GM12878 (cell line): ENCODE measurements at regions not wholly inside any gene's neighbourhood (a gene's known extent, or its start where the extent isn't known, plus 50 kb on each side); places are given as distances from the start of the nearest gene placed in this dataset.

ENCODE experiments used
- ATAC-seq: fragments of 200-7000 bp; cut with Tn5 transposase; 3 replicates; pipeline ENCODE4 v1.9.1; 2020; ENCODE audit warnings: mild to moderate bottlenecking, moderate library complexity
- BruUV-seq: library from RNA; stranded (reverse); fragments of 400-500 nt; replicated peaks from 2 replicates; lab custom pipeline; 2021; lab: Mats Ljungman, UMichigan
- CTCF ChIA-PET: fragments of 300-600 bp; sonication (Branson Sonifier 250); formaldehyde crosslinking; extraction: SDS; loops from one replicate; lab custom pipeline; 2021; ENCODE audit warnings: inconsistent platforms; lab: Yijun Ruan, JAX
- POLR2A ChIA-PET: fragments of 350-600 bp; formaldehyde crosslinking; extraction: SDS; loops from one replicate; lab custom pipeline; 2021; ENCODE audit warnings: inconsistent platforms; lab: Charles Lee
- RAD21 ChIA-PET: fragments of 300-600 bp; sonication (Branson Sonifier 250); formaldehyde crosslinking; loops from one replicate; lab custom pipeline; 2023; ENCODE audit warnings: antibody characterized with exemption; ENCODE audit not compliant: unreplicated experiment; lab: Charles Lee
- SMC1A ChIA-PET: fragments of 300-600 bp; sonication (Branson Sonifier 250); formaldehyde crosslinking; loops from one replicate; lab custom pipeline; 2023; ENCODE audit not compliant: unreplicated experiment, uncharacterized antibody; lab: Charles Lee
- DNase-seq: peaks from one replicate; pipeline ENCODE4 v3.0.0-alpha.2; 2011; ENCODE audit warnings: low read depth, low spot score
- FAIRE-seq: peaks from 3 replicates; lab custom pipeline; 2011; peaks lifted over from hg19 to GRCh38; lab: Jason Lieb, UNC
- H2AFZ ChIP-seq: 2 replicates; pipeline ENCODE4 v1.6.0; 2011; ENCODE audit warnings: low read depth, low read length, control low read depth; ENCODE audit not compliant: control insufficient read depth
- H3K27ac ChIP-seq: 2 replicates; pipeline ENCODE4 v1.5.1; 2011; ENCODE audit warnings: control low read depth; ENCODE audit not compliant: control insufficient read depth, insufficient read depth
- H3K27me3 ChIP-seq, 2 experiments: replicated peaks in 1 of 2; 2 replicates each; pipeline versions ENCODE4 v1.6.0 to v1.6.1; 2011; ENCODE audit warnings: low read length in 1 of 2; ENCODE audit not compliant: control insufficient read depth in 2 of 2, insufficient read depth in 2 of 2
- H3K36me3 ChIP-seq, 2 experiments: 2 replicates each; pipeline ENCODE4 v1.5.1; 2011; ENCODE audit warnings: low read length in 1 of 2; ENCODE audit not compliant: control insufficient read depth in 2 of 2, insufficient read depth in 2 of 2
- H3K4me1 ChIP-seq: 2 replicates; pipeline ENCODE4 v1.6.1; 2011; ENCODE audit warnings: mild to moderate bottlenecking, low read length, moderate library complexity, mixed read lengths; ENCODE audit not compliant: control insufficient read depth, insufficient read depth
- H3K4me2 ChIP-seq: 2 replicates; pipeline ENCODE4 v1.6.0; 2011; ENCODE audit warnings: control low read depth; ENCODE audit not compliant: control insufficient read depth, insufficient read depth
- H3K4me3 ChIP-seq: fragments of 200-600 bp; sonication (generic); 2 replicates; pipeline ENCODE4 v1.5.1; 2016
- H3K79me2 ChIP-seq: 2 replicates; pipeline ENCODE4 v1.6.0; 2011; ENCODE audit warnings: low read length; ENCODE audit not compliant: control insufficient read depth, insufficient read depth
- H3K9ac ChIP-seq: 2 replicates; pipeline ENCODE4 v1.8.0; 2011; ENCODE audit warnings: low read length, control low read depth, mixed read lengths; ENCODE audit not compliant: control insufficient read depth, insufficient read depth
- H3K9me3 ChIP-seq: replicated peaks from 3 replicates; pipeline ENCODE4 v1.5.1; 2011; ENCODE audit warnings: mild to moderate bottlenecking, low read length; ENCODE audit not compliant: control insufficient read depth, insufficient read depth
- H4K20me1 ChIP-seq: 2 replicates; pipeline ENCODE4 v1.6.0; 2011; ENCODE audit not compliant: control insufficient read depth, insufficient read depth
- BCLAF1 ChIP-seq: fragments of 450-650 bp; IDR thresholded peaks from 2 replicates; pipeline ENCODE4 v1.6.1; 2017; ENCODE audit warnings: antibody characterized with exemption, mild to moderate bottlenecking, moderate library complexity
- E4F1 ChIP-seq: fragments of 450-650 bp; IDR thresholded peaks from 2 replicates; pipeline ENCODE4 v1.6.1; 2018; ENCODE audit warnings: borderline replicate concordance, mild to moderate bottlenecking; ENCODE audit not compliant: partially characterized antibody
- FOXM1 ChIP-seq: IDR thresholded peaks from 2 replicates; pipeline ENCODE4 v1.6.1; 2012; ENCODE audit warnings: low read depth, mild to moderate bottlenecking, inconsistent platforms, low read length, moderate library complexity
- HDGF ChIP-seq: fragments of 450-650 bp; IDR thresholded peaks from 2 replicates; pipeline ENCODE4 v1.6.1; 2016; ENCODE audit warnings: antibody characterized with exemption
- KLF5 ChIP-seq: fragments of 450-650 bp; IDR thresholded peaks from 2 replicates; pipeline ENCODE4 v1.6.1; 2014; ENCODE audit warnings: mild to moderate bottlenecking; ENCODE audit not compliant: partially characterized antibody
- TBL1XR1 ChIP-seq: IDR thresholded peaks from 2 replicates; pipeline ENCODE4 v1.6.1; 2012; ENCODE audit warnings: low read depth, low read length, improper control_type of control experiment
- ZBTB11 ChIP-seq: fragments of 450-650 bp; formaldehyde crosslinking; IDR thresholded peaks from 2 replicates; pipeline ENCODE4 v1.5.0; 2022; ENCODE audit warnings: mild to moderate bottlenecking, missing genetic modification characterization
- WGBS: methylation state at CpG from one replicate; pipeline ENCODE4 v1.1.6; 2016; ENCODE audit warnings: low lambda C conversion rate; ENCODE audit not compliant: insufficient replicate concordance, insufficient coverage; ENCODE audit errors: missing lambda C conversion rate; 5-methylcytosine and 5-hydroxymethylcytosine counted together
- in situ Hi-C: fragments of 300-500 bp; cut with MboI; formaldehyde crosslinking; loops from 9 replicates; pipeline ENCODE4 v1.14.3; 2018; ENCODE audit warnings: mixed read lengths
- intact Hi-C: fragments of 100-400 bp; cut with micrococcal nuclease; formaldehyde crosslinking; loops from one replicate; pipeline ENCODE4 v1.14.2; 2022; ENCODE audit not compliant: unreplicated experiment

- RAD21 ChIA-PET, result no interaction called here
- no peak overlapping the region for H3K4me2 ChIP-seq
- TF ChIP-seq KLF5 (no peak), FOXM1 (no peak), BCLAF1 (no peak), TBL1XR1 (no peak), E4F1 (no peak), ZBTB11 (CRISPR knock-in tag) (no peak), HDGF (no peak)
- TF ChIP-seq, all 136 proteins: peak for 0
- H3K4me3 ChIP-seq, result no peak overlapping the region
- H4K20me1 ChIP-seq, result no peaks in the 10 kb centered on the region
- no peak overlapping the region for H3K9ac ChIP-seq
- H3K79me2 ChIP-seq, result no peaks in the 10 kb centered on the region
- in situ Hi-C loops (no loop called here), intact Hi-C loops (no loop called here)
- no peaks in the 10 kb centered on the region for H3K4me1 ChIP-seq
- no TSS peak for BruUV-seq
- 25% methylated on average over 1 of the region's 1 CpG for WGBS
- no peaks in the 10 kb centered on the region for H3K9me3 ChIP-seq
- H2AFZ ChIP-seq, result no peak overlapping the region
- ChIA-PET SMC1A (no interaction called here), POLR2A (no interaction called here), CTCF (no interaction called here)
- H3K27ac ChIP-seq, result no peak overlapping the region
- no peak for FAIRE-seq
- DNase-seq, result no peak
- H3K27me3 ChIP-seq, result no peaks in the 10 kb centered on the region
- no peaks in the 10 kb centered on the region for H3K36me3 ChIP-seq
- peak; percentile 50 for ATAC-seq
Observed at GRCh38 chr4:161172396-161173026, 991.3 kb downstream of the FSTL5 start.
